CD4-positive, alpha-beta T cell treated with Interferon gamma for 1 hour (primary cell): ENCODE measurements at regions not wholly inside any gene's neighbourhood (a gene's known extent, or its start where the extent isn't known, plus 50 kb on each side); places are given as distances from the start of the nearest gene placed in this dataset.
"Not testable (repeated sequence)": the region's sequence is repeated elsewhere in the genome, so short reads cannot be mapped to it uniquely, and the experiment has no call there.

Source experiments
- DNase-seq: peaks from one replicate; pipeline ENCODE4 v3.0.0-alpha.2; 2020

- DNase-seq = no peak
Measured at GRCh38 chr1:193926956-193927355, 740.5 kb upstream of the B3GALT2 start.

- no peak for DNase-seq
Measured at GRCh38 chr1:193919827-193920226, 733.4 kb upstream of the B3GALT2 start.

- no peak for DNase-seq
Measured at GRCh38 chr1:193916452-193916851, 730.0 kb upstream of the B3GALT2 start.

- DNase-seq = no peak
Measured at GRCh38 chr1:193914871-193915270, 728.5 kb upstream of the B3GALT2 start.

GRCh38 chr1:193909406-193910082 lies 723.1 kb upstream of the B3GALT2 start:
- DNase-seq = no peak

GRCh38 chr1:193905288-193906085 lies 719.1 kb upstream of the B3GALT2 start:
- DNase-seq = no peak

GRCh38 chr1:193891788-193892187 lies 705.4 kb upstream of the B3GALT2 start:
- DNase-seq = no peak

GRCh38 chr1:193890935-193891334 lies 704.5 kb upstream of the B3GALT2 start:
- no peak for DNase-seq

GRCh38 chr1:193884848-193885558 lies 698.6 kb upstream of the B3GALT2 start:
- DNase-seq = no peak

- not testable (repeated sequence) for DNase-seq
Measured at GRCh38 chr1:193877920-193878319, 691.5 kb upstream of the B3GALT2 start.

- no peak for DNase-seq
Measured at GRCh38 chr1:193868425-193868824, 682.0 kb upstream of the B3GALT2 start.

- no peak for DNase-seq
Measured at GRCh38 chr1:193856261-193856660, 669.8 kb upstream of the B3GALT2 start.

- DNase-seq = no peak
Measured at GRCh38 chr1:193850745-193851144, 664.3 kb upstream of the B3GALT2 start.

- DNase-seq = no peak
Measured at GRCh38 chr1:193846876-193847604, 660.6 kb upstream of the B3GALT2 start.

- no peak for DNase-seq
Measured at GRCh38 chr1:193846411-193846810, 660.0 kb upstream of the B3GALT2 start.

- DNase-seq = no peak
Measured at GRCh38 chr1:193841857-193842256, 655.4 kb upstream of the B3GALT2 start.

- DNase-seq = no peak
Measured at GRCh38 chr1:193831465-193831864, 645.1 kb upstream of the B3GALT2 start.

- DNase-seq = no peak
Measured at GRCh38 chr1:193827516-193827915, 641.1 kb upstream of the B3GALT2 start.

GRCh38 chr1:193819376-193819775 lies 633.0 kb upstream of the B3GALT2 start:
- no peak for DNase-seq

- DNase-seq = no peak
Measured at GRCh38 chr1:193807208-193807607, 620.8 kb upstream of the B3GALT2 start.

GRCh38 chr1:193806079-193807048 lies 620.0 kb upstream of the B3GALT2 start:
- DNase-seq = no peak
